ENCODE measurements at regions not wholly inside any gene's neighbourhood (a gene's known extent, or its start where the extent isn't known, plus 50 kb on each side); places are given as distances from the start of the nearest gene placed in this dataset.

DNA sequence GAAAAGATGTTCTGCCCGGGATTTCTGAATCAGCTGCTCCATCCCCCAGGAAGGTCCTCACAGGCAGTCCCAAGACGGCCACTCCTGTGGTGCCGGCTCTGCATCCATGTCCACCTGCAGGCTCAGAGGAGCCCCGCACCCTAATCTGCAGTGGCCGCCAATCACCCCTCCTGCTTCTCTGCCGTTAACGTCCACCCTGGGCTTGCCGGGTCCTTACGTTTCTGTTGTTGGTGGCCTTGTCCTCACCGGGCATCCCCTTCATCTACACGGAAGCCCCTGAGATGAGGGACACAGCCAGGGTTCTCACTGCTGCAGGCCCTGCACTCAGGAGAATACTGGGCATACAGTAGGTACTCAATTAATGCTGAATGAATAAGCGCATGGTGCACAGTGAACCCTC is 131.5 kb upstream of the SNTG2 start:
- Histone ChIP-seq H3K27ac (ENCODE audit: low read depth, low read length) (no peak overlapping the region), H3K4me3 (ENCODE audit: low read depth in 1 of 5, low read length in 5 of 5) (no peak overlapping the region), H3K36me3 (ENCODE audit: control insufficient read depth in 5 of 5, insufficient read depth in 5 of 5, low read length in 5 of 5) (no peaks in the 10 kb centered on the region), H3K9me3 (ENCODE audit: control insufficient read depth in 5 of 5, low read length in 5 of 5) (no peaks in the 10 kb centered on the region), H3K27me3 (ENCODE audit: control insufficient read depth in 5 of 5, insufficient read depth in 4 of 5, low read length in 5 of 5) (peaks cover 0 to 3% (median 0%) of the 10 kb centered on the region in 5 donors), H3K4me1 (ENCODE audit: control insufficient read depth in 5 of 5, insufficient read depth in 5 of 5, low read length in 5 of 5) (no peaks in the 10 kb centered on the region), H3K9ac (ENCODE audit: low read length in 5 of 5) (no peak overlapping the region)

DNA sequence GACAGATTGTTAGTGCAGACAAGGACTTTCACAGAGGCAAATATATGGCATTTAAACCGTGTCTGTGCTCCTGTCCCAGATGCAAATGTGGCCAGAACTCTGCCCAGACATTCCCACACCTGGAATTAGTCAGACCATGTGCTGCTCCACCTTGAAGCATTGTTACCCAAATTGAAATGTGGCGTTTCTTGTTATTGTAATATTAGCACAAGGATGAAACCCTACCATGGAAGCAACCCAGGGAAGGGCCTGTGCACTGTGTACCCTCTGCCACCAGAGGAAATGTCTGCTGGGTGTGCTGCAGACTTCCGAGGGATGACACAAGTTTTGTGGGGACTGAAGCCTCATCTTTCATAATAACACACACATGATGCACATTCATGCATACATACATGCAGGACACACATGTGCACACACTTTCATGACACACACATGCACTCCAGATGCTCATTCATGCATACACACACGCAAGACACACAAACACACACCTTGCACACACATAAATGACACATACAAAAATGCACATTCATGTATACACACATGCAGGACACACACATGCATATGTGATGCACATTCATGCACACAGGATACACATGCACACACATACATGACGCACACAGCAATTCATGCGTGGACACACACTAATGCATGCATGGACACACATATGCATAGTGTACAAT is 133.2 kb upstream of the SNTG2 start:
- Histone ChIP-seq H3K4me3 (ENCODE audit: low read depth in 1 of 5, low read length in 5 of 5) (no peak overlapping the region), H3K36me3 (ENCODE audit: control insufficient read depth in 5 of 5, insufficient read depth in 5 of 5, low read length in 5 of 5) (no peaks in the 10 kb centered on the region), H3K4me1 (ENCODE audit: control insufficient read depth in 5 of 5, insufficient read depth in 5 of 5, low read length in 5 of 5) (no peaks in the 10 kb centered on the region), H3K9me3 (ENCODE audit: control insufficient read depth in 5 of 5, low read length in 5 of 5) (no peaks in the 10 kb centered on the region), H3K27me3 (ENCODE audit: control insufficient read depth in 5 of 5, insufficient read depth in 4 of 5, low read length in 5 of 5) (peaks cover 0 to 3% (median 0%) of the 10 kb centered on the region in 5 donors), H3K27ac (ENCODE audit: low read depth, low read length) (no peak overlapping the region), H3K9ac (ENCODE audit: low read length in 5 of 5) (no peak overlapping the region)

DNA sequence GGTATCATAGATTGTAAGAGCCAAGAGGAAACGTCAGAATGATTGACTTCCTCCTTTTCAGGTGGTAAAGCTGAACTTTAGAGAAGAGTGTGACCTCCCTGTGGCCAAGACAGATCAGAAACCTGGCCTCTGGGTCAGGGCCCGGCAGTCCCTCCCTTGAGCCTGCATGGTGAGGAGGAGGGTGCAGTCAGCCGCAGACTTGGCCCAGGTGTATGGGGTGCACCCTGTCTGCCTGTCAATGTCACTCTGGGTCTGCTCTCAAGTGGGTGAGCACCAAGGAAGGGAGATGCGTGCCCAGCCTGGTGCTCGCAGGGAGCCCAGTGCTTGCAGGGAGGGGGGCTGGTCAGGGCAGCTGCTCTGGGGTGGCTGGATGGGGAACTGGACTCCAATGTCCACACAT is 134.4 kb upstream of the SNTG2 start:
- peaks cover 0 to 4% (median 0%) of the 10 kb centered on the region in 5 donors for H3K9me3 ChIP-seq (ENCODE audit: control insufficient read depth in 5 of 5, low read length in 5 of 5)
- no peak overlapping the region for H3K9ac ChIP-seq (ENCODE audit: low read length in 5 of 5)
- no peak overlapping the region for H3K27ac ChIP-seq (ENCODE audit: low read depth, low read length)
- H3K4me1 ChIP-seq (ENCODE audit: control insufficient read depth in 5 of 5, insufficient read depth in 5 of 5, low read length in 5 of 5) = no peaks in the 10 kb centered on the region
- H3K4me3 ChIP-seq (ENCODE audit: low read depth in 1 of 5, low read length in 5 of 5) = no peak overlapping the region
- no peaks in the 10 kb centered on the region for H3K36me3 ChIP-seq (ENCODE audit: control insufficient read depth in 5 of 5, insufficient read depth in 5 of 5, low read length in 5 of 5)
- H3K27me3 ChIP-seq (ENCODE audit: control insufficient read depth in 5 of 5, insufficient read depth in 4 of 5, low read length in 5 of 5) = peaks cover 0 to 3% (median 0%) of the 10 kb centered on the region in 5 donors

DNA sequence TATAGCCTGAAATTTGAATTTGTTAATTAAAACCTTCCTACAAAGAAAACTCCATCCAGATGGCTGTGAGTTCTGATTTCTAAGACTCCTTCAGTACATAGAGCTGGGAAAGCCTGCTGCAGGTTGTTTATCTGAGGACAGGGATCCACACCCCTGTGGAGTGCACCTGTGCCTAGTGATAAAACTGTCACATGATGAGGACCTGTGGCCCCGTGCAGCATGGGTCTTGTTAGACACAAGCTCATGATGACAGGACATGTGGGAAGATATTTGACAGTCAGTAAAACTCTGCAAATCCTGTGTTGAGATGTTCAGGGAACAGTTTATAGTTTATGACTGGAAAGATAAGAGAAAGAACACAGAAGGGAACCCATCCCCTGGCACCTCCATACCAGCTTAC is 133.2 kb upstream of the TMEM18 start:
- Histone ChIP-seq H3K36me3 (ENCODE audit: control insufficient read depth in 5 of 5, insufficient read depth in 5 of 5, low read length in 5 of 5) (no peaks in the 10 kb centered on the region), H3K9ac (ENCODE audit: low read length in 5 of 5) (no peak overlapping the region), H3K9me3 (ENCODE audit: control insufficient read depth in 5 of 5, low read length in 5 of 5) (peaks cover 0 to 4% (median 2%) of the 10 kb centered on the region in 5 donors), H3K27me3 (ENCODE audit: control insufficient read depth in 5 of 5, insufficient read depth in 4 of 5, low read length in 5 of 5) (no peaks in the 10 kb centered on the region), H3K4me3 (ENCODE audit: low read depth in 1 of 5, low read length in 5 of 5) (no peak overlapping the region), H3K27ac (ENCODE audit: low read depth, low read length) (no peak overlapping the region), H3K4me1 (ENCODE audit: control insufficient read depth in 5 of 5, insufficient read depth in 5 of 5, low read length in 5 of 5) (no peaks in the 10 kb centered on the region)

DNA sequence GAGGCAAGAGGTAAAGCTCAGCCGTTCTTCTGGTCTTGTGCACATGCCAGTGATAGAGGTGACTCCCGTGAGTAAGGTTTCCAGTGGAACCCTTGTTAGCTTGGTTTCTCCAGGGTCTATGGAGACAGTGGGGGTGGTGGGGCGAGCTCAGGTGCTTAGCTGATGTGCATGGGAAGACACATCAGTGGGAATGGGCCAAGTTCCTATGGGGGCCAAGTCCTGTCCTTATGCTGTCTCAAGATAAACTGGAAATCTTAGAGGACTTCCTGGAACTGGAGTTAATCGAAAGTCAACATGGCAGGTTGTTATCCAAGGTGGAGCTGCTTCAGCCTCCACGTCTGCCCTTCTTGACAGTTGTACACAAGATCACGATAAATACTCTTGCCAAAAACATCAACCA is 130.1 kb upstream of the TMEM18 start:
- Histone ChIP-seq H3K9me3 (ENCODE audit: control insufficient read depth in 5 of 5, low read length in 5 of 5) (peaks cover 0 to 4% (median 2%) of the 10 kb centered on the region in 5 donors), H3K27ac (ENCODE audit: low read depth, low read length) (no peak overlapping the region), H3K36me3 (ENCODE audit: control insufficient read depth in 5 of 5, insufficient read depth in 5 of 5, low read length in 5 of 5) (no peaks in the 10 kb centered on the region), H3K9ac (ENCODE audit: low read length in 5 of 5) (no peak overlapping the region), H3K27me3 (ENCODE audit: control insufficient read depth in 5 of 5, insufficient read depth in 4 of 5, low read length in 5 of 5) (no peaks in the 10 kb centered on the region), H3K4me3 (ENCODE audit: low read depth in 1 of 5, low read length in 5 of 5) (no peak overlapping the region), H3K4me1 (ENCODE audit: control insufficient read depth in 5 of 5, insufficient read depth in 5 of 5, low read length in 5 of 5) (no peaks in the 10 kb centered on the region)

DNA sequence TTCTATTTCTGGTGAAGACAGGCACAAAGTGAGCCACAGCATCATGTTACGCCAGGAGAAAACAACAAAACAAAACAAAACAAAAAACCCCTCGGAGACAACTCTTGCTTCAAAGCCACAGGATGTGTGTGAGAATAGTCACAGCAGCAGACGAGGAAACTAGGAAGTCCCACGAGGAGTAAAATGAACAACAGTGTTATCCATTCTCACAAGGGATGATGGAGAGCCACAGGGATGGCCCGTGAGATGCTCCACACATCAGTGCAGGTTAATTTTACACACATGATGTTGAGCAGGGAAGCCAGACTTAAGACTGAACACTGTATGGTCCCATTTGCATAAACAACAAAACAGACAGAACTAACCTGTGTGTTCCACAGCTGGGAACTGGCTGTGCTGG is 128.5 kb upstream of the TMEM18 start:
- Histone ChIP-seq H3K36me3 (ENCODE audit: control insufficient read depth in 5 of 5, insufficient read depth in 5 of 5, low read length in 5 of 5) (no peaks in the 10 kb centered on the region), H3K9me3 (ENCODE audit: control insufficient read depth in 5 of 5, low read length in 5 of 5) (no peaks in the 10 kb centered on the region), H3K27ac (ENCODE audit: low read depth, low read length) (no peak overlapping the region), H3K4me1 (ENCODE audit: control insufficient read depth in 5 of 5, insufficient read depth in 5 of 5, low read length in 5 of 5) (no peaks in the 10 kb centered on the region), H3K27me3 (ENCODE audit: control insufficient read depth in 5 of 5, insufficient read depth in 4 of 5, low read length in 5 of 5) (no peaks in the 10 kb centered on the region), H3K9ac (ENCODE audit: low read length in 5 of 5) (no peak overlapping the region), H3K4me3 (ENCODE audit: low read depth in 1 of 5, low read length in 5 of 5) (no peak overlapping the region)

DNA sequence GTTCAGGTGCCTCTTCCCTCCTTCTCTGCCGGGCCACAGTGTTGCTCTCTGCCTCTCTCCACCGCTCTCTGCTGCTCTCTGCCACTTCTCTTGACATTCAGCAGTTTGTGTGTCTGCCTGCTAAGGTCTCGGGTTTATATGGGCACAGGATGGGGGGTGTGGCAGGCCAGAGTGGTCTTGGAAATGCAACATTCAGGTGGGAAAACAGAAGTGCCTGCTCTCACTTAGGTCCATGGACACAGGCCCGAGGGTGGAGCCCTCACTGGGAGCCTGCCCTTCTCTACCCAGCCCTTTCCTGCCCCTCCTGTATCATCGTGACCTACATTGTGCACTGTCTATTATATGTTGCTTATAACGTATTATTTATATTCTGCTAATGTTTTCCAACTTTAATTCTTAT is 120.8 kb upstream of the TMEM18 start:
- Histone ChIP-seq H3K9ac (ENCODE audit: low read length in 5 of 5) (no peak overlapping the region), H3K27ac (ENCODE audit: low read depth, low read length) (no peak overlapping the region), H3K36me3 (ENCODE audit: control insufficient read depth in 5 of 5, insufficient read depth in 5 of 5, low read length in 5 of 5) (no peaks in the 10 kb centered on the region), H3K4me1 (ENCODE audit: control insufficient read depth in 5 of 5, insufficient read depth in 5 of 5, low read length in 5 of 5) (peaks cover 0 to 2% (median 0%) of the 10 kb centered on the region in 5 donors), H3K27me3 (ENCODE audit: control insufficient read depth in 5 of 5, insufficient read depth in 4 of 5, low read length in 5 of 5) (peaks cover 0 to 12% (median 7%) of the 10 kb centered on the region in 5 donors), H3K9me3 (ENCODE audit: control insufficient read depth in 5 of 5, low read length in 5 of 5) (no peaks in the 10 kb centered on the region), H3K4me3 (ENCODE audit: low read depth in 1 of 5, low read length in 5 of 5) (no peak overlapping the region)

DNA sequence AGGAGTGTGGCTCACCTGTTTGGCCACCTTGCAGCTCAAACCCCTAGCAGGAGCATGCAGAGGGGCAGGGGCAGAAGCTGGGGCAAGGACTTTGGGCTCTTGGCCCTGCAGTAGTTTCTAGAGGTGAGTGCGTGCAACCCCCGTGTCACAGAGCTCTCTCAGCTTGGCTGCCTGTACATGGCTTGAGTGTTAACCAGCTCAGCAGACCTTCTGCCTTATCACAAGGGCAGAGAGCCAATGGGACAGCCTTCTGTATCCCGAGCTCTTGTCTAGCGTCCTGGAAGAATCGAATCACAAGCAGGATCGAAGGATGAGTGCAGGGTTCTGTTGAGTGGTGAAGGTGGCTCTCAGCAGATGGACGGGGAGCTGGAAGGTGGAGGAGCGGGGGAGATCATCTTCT is 120.3 kb upstream of the TMEM18 start:
- Histone ChIP-seq H3K36me3 (ENCODE audit: control insufficient read depth in 5 of 5, insufficient read depth in 5 of 5, low read length in 5 of 5) (no peaks in the 10 kb centered on the region), H3K4me3 (ENCODE audit: low read depth in 1 of 5, low read length in 5 of 5) (no peak overlapping the region), H3K9me3 (ENCODE audit: control insufficient read depth in 5 of 5, low read length in 5 of 5) (no peaks in the 10 kb centered on the region), H3K27me3 (ENCODE audit: control insufficient read depth in 5 of 5, insufficient read depth in 4 of 5, low read length in 5 of 5) (peaks cover 0 to 12% (median 7%) of the 10 kb centered on the region in 5 donors), H3K9ac (ENCODE audit: low read length in 5 of 5) (no peak overlapping the region), H3K4me1 (ENCODE audit: control insufficient read depth in 5 of 5, insufficient read depth in 5 of 5, low read length in 5 of 5) (peaks cover 0 to 2% (median 0%) of the 10 kb centered on the region in 5 donors), H3K27ac (ENCODE audit: low read depth, low read length) (no peak overlapping the region)

DNA sequence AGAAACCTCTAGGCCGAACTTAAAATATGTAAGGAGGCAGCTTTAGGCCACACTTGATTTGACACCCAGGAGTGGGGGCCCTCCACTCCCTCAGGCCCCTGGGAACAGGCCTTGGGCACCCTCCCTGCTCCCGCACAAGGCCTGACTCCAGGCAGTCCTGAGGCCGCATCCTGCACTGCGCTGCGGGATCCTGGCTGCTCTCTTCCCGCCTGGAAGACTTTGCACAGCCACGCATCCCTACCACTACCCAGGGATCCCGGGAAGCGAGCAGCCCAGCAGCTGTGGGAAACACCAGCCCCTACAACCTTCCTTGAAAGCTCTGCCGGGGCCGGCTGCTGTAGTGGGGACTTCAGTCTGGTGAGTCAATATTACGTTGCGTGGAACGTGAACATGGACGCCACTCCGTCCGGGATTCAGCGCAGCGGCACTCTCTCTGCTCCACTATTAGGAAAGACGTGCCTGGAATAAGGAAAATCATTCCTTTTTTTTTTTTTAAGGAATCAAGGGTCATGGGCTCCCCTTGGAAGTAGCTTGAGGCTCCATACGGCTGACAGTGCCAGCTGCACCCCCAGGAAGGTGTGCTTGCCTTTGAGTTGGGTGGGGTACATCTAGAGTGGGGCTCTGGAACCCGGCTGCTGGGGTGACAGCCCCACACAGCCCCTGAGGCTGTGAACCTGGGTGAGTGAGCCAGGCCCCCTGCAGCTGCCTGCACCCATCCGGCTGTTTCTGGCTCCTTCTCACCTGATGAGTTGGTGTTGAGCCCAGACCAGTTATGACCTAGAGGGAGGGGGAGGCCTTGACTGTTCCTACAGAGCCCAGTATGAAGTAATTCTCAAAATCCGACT is 119.2 kb upstream of the TMEM18 start:
- Histone ChIP-seq H3K27me3 (ENCODE audit: control insufficient read depth in 5 of 5, insufficient read depth in 4 of 5, low read length in 5 of 5) (peaks cover 0 to 12% (median 7%) of the 10 kb centered on the region in 5 donors), H3K36me3 (ENCODE audit: control insufficient read depth in 5 of 5, insufficient read depth in 5 of 5, low read length in 5 of 5) (no peaks in the 10 kb centered on the region), H3K27ac (ENCODE audit: low read depth, low read length) (no peak overlapping the region), H3K9ac (ENCODE audit: low read length in 5 of 5) (no peak overlapping the region), H3K9me3 (ENCODE audit: control insufficient read depth in 5 of 5, low read length in 5 of 5) (no peaks in the 10 kb centered on the region), H3K4me3 (ENCODE audit: low read depth in 1 of 5, low read length in 5 of 5) (no peak overlapping the region), H3K4me1 (ENCODE audit: control insufficient read depth in 5 of 5, insufficient read depth in 5 of 5, low read length in 5 of 5) (peaks cover 0 to 2% (median 0%) of the 10 kb centered on the region in 5 donors)

DNA sequence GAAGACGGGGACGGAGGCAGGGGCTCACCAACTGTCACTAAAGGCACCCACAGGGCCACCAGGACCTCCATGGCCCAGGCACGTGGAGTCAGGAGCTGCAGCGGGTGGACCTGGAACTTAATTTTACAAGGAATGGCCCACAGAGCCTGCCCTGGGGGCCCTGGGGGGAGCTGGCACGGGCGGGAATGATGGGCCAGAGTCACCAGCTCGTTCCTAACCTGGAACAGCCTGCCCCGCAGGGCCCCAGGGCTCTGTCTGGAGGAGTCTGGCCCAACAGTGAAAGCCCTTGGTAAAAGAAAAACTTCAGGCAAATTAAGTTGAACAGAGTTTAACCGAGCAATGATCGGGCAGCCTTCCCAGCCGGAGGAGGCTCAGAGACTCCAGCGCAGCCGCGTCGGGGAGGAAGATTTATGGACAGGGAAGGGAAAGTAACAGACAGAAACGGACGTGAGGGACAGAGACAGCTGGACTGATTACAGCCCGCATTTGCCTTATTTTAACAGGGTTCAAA is 118.4 kb upstream of the TMEM18 start:
- no peak overlapping the region for H3K4me3 ChIP-seq (ENCODE audit: low read depth in 1 of 5, low read length in 5 of 5)
- no peak overlapping the region for H3K27ac ChIP-seq (ENCODE audit: low read depth, low read length)

More for the DNA sequence above, 118.4 kb upstream of the TMEM18 start:
- no peak overlapping the region for H3K9ac ChIP-seq (ENCODE audit: low read length in 5 of 5)
- H3K9me3 ChIP-seq (ENCODE audit: control insufficient read depth in 5 of 5, low read length in 5 of 5) = peaks cover 0 to 3% (median 0%) of the 10 kb centered on the region in 5 donors
- peaks cover 0 to 12% (median 7%) of the 10 kb centered on the region in 5 donors for H3K27me3 ChIP-seq (ENCODE audit: control insufficient read depth in 5 of 5, insufficient read depth in 4 of 5, low read length in 5 of 5)
- no peaks in the 10 kb centered on the region for H3K36me3 ChIP-seq (ENCODE audit: control insufficient read depth in 5 of 5, insufficient read depth in 5 of 5, low read length in 5 of 5)
- peaks cover 0 to 2% (median 0%) of the 10 kb centered on the region in 5 donors for H3K4me1 ChIP-seq (ENCODE audit: control insufficient read depth in 5 of 5, insufficient read depth in 5 of 5, low read length in 5 of 5)

Measured in subcutaneous abdominal adipose tissue (tissue), 5 donors.